Smooth muscle cell (in vitro differentiated cells): ENCODE measurements at regions not wholly inside any gene's neighbourhood (a gene's known extent, or its start where the extent isn't known, plus 50 kb on each side); places are given as distances from the start of the nearest gene placed in this dataset.
"Not testable (repeated sequence)": the region's sequence is repeated elsewhere in the genome, so short reads cannot be mapped to it uniquely, and the experiment has no call there.

Experiments
- DNase-seq: peaks from one replicate; lab custom pipeline; 2025; ENCODE audit not compliant: unreplicated experiment; lab: John Stamatoyannopoulos, UW
- H2AFZ ChIP-seq: fragments of 200-600 bp; sonication (generic); 2 replicates; pipeline ENCODE4 v1.6.0; 2016; ENCODE audit warnings: antibody characterized with exemption, low read depth, mild to moderate bottlenecking
- H3F3A ChIP-seq: fragments of 200-600 bp; sonication (generic); 2 replicates; pipeline ENCODE4 v1.6.0; 2017; ENCODE audit warnings: antibody characterized with exemption, low read depth
- H3K27ac ChIP-seq: fragments of 200-600 bp; sonication (generic); 2 replicates; pipeline ENCODE4 v1.5.1; 2016; ENCODE audit warnings: low read depth, mild to moderate bottlenecking
- H3K27me3 ChIP-seq: fragments of 200-600 bp; sonication (generic); 2 replicates; pipeline ENCODE4 v1.6.1; 2016; ENCODE audit warnings: low read depth, mild to moderate bottlenecking
- H3K36me3 ChIP-seq: fragments of 200-600 bp; sonication (generic); 2 replicates; pipeline ENCODE4 v1.5.1; 2016; ENCODE audit warnings: low read depth
- H3K4me1 ChIP-seq: fragments of 200-600 bp; sonication (generic); 2 replicates; pipeline ENCODE4 v1.5.1; 2016; ENCODE audit warnings: low read depth
- H3K4me2 ChIP-seq: fragments of 200-600 bp; sonication (generic); 2 replicates; pipeline ENCODE4 v1.6.0; 2016; ENCODE audit warnings: mild to moderate bottlenecking
- H3K4me3 ChIP-seq: fragments of 200-600 bp; sonication (generic); 2 replicates; pipeline ENCODE4 v1.5.1; 2016; ENCODE audit warnings: mild to moderate bottlenecking
- H3K79me2 ChIP-seq: fragments of 200-600 bp; sonication (generic); 2 replicates; pipeline ENCODE4 v1.6.0; 2016; ENCODE audit warnings: low read depth, mild to moderate bottlenecking
- H3K9ac ChIP-seq: fragments of 200-600 bp; sonication (generic); 2 replicates; pipeline ENCODE4 v1.6.0; 2016; ENCODE audit warnings: low read depth
- H3K9me3 ChIP-seq: fragments of 200-600 bp; sonication (generic); replicated peaks from 2 replicates; pipeline ENCODE4 v1.5.1; 2016; ENCODE audit warnings: low read depth
- H4K20me1 ChIP-seq: fragments of 200-600 bp; sonication (generic); 2 replicates; pipeline ENCODE4 v1.6.0; 2016; ENCODE audit warnings: low read depth
- WGBS: methylation state at CpG from one replicate; pipeline ENCODE4 v1.1.7; 2016; ENCODE audit warnings: low lambda C conversion rate; 5-methylcytosine and 5-hydroxymethylcytosine counted together
- TF ChIP-seq, protein P1 (sequence below): fragments of 200-600 bp; sonication (generic); IDR thresholded peaks from 2 replicates; pipeline ENCODE4 v1.5.1; 2017; ENCODE audit warnings: borderline replicate concordance, mild to moderate bottlenecking, antibody characterized with exemption; ENCODE audit not compliant: insufficient read depth, poor library complexity, severe bottlenecking

DNA sequence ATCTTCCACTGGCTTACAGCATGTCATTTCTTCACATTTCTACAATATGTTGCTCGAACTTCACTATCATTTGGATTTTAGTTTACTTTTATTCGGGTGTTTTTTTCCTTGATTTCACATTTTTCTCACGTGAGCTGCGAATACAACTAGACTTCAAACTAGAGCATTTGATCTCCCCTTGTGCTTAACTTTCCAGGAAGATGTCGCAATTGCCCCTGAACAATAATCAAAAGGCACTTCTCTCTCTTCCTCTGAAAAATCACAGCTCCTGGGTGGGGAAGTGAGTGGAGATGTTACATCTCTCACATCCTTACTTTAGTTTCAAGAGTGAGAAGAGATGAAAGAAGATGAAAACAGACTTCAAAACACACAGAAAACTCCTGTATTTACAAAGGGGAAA is 587.9 kb downstream of the TBL1XR1 start:
- H3K9me3 ChIP-seq = no peaks in the 10 kb centered on the region
- 91% methylated on average over 5 of the region's 5 CpGs for WGBS
- H3K4me3 ChIP-seq = no peak overlapping the region

DNA sequence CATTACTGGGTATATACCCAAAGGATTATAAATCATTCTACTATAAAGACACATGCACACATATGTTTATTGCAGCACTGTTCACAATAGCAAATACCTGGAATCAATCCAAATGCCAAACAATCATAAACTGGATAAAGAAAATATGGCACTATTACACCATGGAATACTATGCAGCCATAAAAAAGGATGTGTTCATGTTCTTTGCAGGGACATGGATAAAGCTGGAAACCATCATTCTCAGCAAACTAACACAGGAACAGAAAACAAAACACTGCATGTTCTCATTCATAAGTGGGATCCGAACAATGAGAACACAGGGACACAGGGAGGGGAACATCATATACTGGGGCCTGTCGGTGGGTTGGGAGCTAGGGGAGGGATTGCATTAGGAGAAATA is 591.7 kb downstream of the TBL1XR1 start:
- 97% methylated on average over 2 of the region's 2 CpGs for WGBS
- H3K79me2 ChIP-seq, H3K4me3 ChIP-seq, H4K20me1 ChIP-seq, H3F3A ChIP-seq, H3K9ac ChIP-seq, H3K27ac ChIP-seq, H2AFZ ChIP-seq, H3K36me3 ChIP-seq, H3K4me2 ChIP-seq, H3K4me1 ChIP-seq, H3K9me3 ChIP-seq, DNase-seq, H3K27me3 ChIP-seq: not testable (repeated sequence)

More for the DNA sequence above, 587.9 kb downstream of the TBL1XR1 start:
- Histone ChIP-seq H2AFZ (no peak overlapping the region), H3K4me1 (no peaks in the 10 kb centered on the region), H3K36me3 (no peaks in the 10 kb centered on the region), H3K4me2 (no peak overlapping the region), H3F3A (no peaks in the 10 kb centered on the region), H3K27me3 (no peaks in the 10 kb centered on the region), H3K9ac (no peak overlapping the region), H4K20me1 (no peaks in the 10 kb centered on the region), H3K79me2 (no peaks in the 10 kb centered on the region), H3K27ac (no peak overlapping the region)
- DNase-seq = no peak
- TF ChIP-seq, protein P1, sequence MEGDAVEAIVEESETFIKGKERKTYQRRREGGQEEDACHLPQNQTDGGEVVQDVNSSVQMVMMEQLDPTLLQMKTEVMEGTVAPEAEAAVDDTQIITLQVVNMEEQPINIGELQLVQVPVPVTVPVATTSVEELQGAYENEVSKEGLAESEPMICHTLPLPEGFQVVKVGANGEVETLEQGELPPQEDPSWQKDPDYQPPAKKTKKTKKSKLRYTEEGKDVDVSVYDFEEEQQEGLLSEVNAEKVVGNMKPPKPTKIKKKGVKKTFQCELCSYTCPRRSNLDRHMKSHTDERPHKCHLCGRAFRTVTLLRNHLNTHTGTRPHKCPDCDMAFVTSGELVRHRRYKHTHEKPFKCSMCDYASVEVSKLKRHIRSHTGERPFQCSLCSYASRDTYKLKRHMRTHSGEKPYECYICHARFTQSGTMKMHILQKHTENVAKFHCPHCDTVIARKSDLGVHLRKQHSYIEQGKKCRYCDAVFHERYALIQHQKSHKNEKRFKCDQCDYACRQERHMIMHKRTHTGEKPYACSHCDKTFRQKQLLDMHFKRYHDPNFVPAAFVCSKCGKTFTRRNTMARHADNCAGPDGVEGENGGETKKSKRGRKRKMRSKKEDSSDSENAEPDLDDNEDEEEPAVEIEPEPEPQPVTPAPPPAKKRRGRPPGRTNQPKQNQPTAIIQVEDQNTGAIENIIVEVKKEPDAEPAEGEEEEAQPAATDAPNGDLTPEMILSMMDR = no peak

DNA sequence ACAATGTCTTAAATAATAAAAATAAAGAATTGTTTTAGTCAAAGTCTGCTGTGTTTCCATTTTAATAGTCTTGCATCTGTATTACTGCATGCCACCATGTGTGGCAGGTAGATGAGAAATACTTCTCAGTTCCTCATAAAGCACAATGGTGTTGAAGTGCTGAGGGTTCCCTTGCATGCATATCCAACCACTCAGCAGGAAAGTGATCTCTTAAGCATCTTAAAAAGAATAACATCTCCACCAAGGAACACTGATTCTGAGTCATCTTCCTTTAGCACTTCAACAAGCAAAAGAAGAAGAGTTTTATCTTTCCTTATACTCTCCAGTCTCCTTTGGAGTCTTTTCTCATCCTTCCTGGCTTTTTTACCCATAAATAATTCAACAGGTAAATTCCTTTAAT is 602.0 kb downstream of the TBL1XR1 start:
- H3K79me2 ChIP-seq = no peaks in the 10 kb centered on the region
- H4K20me1 ChIP-seq = no peaks in the 10 kb centered on the region
- H3K36me3 ChIP-seq = no peaks in the 10 kb centered on the region
- H3K4me1 ChIP-seq = no peaks in the 10 kb centered on the region
- no peak overlapping the region for H3K27ac ChIP-seq
- H3K4me2 ChIP-seq = no peak overlapping the region
- no peak for DNase-seq
- no peak overlapping the region for H2AFZ ChIP-seq
- TF ChIP-seq, protein P1 = no peak
- H3K9ac ChIP-seq = no peak overlapping the region
- no peaks in the 10 kb centered on the region for H3K9me3 ChIP-seq
- H3F3A ChIP-seq = no peaks in the 10 kb centered on the region
- H3K4me3 ChIP-seq = no peak overlapping the region
- H3K27me3 ChIP-seq = no peaks in the 10 kb centered on the region

DNA sequence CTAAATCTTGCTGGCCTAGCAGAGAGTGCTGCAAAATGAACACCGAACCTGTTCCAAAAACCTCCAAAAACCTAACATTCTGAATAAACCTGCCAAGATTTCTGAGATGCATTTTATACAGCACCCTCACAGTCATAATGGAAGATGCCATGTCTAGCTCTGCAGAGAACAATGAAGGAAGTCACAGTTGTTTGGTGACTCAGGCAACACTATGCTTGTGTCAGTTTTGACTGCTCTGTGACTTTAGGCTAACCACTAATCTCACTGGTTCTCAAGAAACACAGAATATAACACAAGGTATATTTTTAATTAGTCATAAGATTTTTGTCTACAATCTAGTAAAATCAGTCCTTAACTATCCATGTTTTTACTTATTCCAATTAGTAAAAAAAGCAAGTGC is 606.6 kb downstream of the TBL1XR1 start:
- Histone ChIP-seq H3K9ac (no peak overlapping the region), H4K20me1 (no peaks in the 10 kb centered on the region), H2AFZ (no peak overlapping the region), H3K27ac (no peak overlapping the region), H3K9me3 (no peaks in the 10 kb centered on the region), H3F3A (no peaks in the 10 kb centered on the region), H3K4me3 (no peak overlapping the region), H3K79me2 (no peaks in the 10 kb centered on the region), H3K36me3 (no peaks in the 10 kb centered on the region), H3K4me1 (no peaks in the 10 kb centered on the region), H3K4me2 (no peak overlapping the region), H3K27me3 (no peaks in the 10 kb centered on the region)
- DNase-seq = no peak
- WGBS = 94% methylated on average over 1 of the region's 1 CpG
- TF ChIP-seq, protein P1 = no peak
